ENCODE measurements at regions not wholly inside any gene's neighbourhood (a gene's known extent, or its start where the extent isn't known, plus 50 kb on each side); places are given as distances from the start of the nearest gene placed in this dataset.

DNA sequence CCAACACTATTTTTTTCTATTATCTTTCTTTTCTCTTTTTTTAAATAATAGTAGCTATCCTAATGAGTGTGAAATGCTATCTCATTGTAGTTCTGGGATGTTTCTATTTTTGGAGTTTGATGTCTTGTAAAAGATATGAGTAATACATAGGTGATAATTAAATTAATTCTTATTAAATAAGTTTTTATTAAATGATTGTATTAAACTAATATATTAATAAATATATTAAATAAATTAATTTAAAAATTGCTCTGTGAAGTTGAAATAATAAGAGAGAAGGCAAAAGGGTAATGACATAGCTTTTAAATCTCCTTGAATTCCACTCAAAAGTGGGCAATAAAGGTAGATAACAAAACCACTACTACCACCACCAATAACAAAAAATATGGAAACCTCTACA, 230.2 kb upstream of the SSTR1 start:
- H3K27me3 ChIP-seq (ENCODE audit: control insufficient read depth, insufficient read depth, low read length) = no peaks in the 10 kb centered on the region
- no peaks in the 10 kb centered on the region for H3K36me3 ChIP-seq (ENCODE audit: control insufficient read depth, insufficient read depth, low read length)
- DNase-seq (ENCODE audit: low read depth) = no peak
- no peak overlapping the region for H3K4me3 ChIP-seq (ENCODE audit: low read depth, low read length)
- TF ChIP-seq, protein P1, sequence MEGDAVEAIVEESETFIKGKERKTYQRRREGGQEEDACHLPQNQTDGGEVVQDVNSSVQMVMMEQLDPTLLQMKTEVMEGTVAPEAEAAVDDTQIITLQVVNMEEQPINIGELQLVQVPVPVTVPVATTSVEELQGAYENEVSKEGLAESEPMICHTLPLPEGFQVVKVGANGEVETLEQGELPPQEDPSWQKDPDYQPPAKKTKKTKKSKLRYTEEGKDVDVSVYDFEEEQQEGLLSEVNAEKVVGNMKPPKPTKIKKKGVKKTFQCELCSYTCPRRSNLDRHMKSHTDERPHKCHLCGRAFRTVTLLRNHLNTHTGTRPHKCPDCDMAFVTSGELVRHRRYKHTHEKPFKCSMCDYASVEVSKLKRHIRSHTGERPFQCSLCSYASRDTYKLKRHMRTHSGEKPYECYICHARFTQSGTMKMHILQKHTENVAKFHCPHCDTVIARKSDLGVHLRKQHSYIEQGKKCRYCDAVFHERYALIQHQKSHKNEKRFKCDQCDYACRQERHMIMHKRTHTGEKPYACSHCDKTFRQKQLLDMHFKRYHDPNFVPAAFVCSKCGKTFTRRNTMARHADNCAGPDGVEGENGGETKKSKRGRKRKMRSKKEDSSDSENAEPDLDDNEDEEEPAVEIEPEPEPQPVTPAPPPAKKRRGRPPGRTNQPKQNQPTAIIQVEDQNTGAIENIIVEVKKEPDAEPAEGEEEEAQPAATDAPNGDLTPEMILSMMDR (IDR thresholded peaks at IDR 0.05; ENCODE audit: insufficient read depth, low read length, poor library complexity, severe bottlenecking) = no peak

DNA sequence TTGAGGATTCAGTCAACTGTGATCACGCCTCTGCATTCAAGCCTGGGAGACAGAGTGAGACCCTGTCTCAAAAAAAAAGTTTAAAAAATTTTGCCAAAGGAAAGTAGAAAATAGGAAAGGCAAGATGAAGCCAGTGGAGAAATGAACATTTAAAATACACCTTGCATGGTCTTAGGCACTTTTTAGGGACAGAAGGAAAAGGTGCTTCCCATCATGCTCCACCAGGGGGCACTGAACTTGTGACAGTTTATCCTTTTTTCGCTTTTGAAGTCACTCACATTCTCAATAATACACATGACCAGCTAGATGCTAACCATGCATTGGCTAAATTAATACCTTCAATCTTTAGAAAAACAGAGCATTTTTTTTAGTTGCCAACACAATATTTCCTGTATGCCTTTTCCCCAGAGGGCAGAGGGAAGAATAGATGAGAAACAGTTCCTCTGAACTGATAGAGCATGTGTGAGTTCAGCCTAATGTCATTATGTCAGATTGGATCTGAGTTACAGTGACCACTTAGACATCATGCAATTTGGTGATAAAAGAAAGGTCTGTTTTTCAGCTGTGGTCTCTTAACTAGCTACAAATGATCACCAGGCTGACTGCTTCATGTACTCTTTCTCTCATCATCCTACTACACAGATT, 221.8 kb upstream of the SSTR1 start:
- no peak for DNase-seq (ENCODE audit: low read depth)
- no peaks in the 10 kb centered on the region for H3K36me3 ChIP-seq (ENCODE audit: control insufficient read depth, insufficient read depth, low read length)
- H3K4me3 ChIP-seq (ENCODE audit: low read depth, low read length) = no peak overlapping the region
- no peaks in the 10 kb centered on the region for H3K27me3 ChIP-seq (ENCODE audit: control insufficient read depth, insufficient read depth, low read length)
- TF ChIP-seq, protein P1 (IDR thresholded peaks at IDR 0.05; ENCODE audit: insufficient read depth, low read length, poor library complexity, severe bottlenecking) = peak; percentile 68

DNA sequence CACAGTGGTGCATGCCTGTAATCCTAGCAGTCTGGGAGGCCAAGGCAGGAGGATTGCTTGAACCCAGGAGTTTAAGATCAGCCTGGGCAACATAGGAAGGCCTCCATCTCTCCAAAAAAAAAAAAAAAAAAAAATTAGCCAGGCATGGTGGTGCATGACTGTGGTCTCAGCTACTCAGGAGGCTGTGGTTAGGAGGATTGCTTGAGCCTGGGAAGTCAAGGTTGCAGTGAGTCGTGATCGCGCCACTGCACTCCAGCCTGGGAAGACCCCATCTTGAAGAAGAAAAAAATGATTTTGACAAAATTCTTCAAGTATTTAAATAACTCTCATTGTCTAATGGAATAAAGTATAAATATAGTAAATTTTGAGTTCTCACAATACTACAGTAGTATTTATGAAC, 219.2 kb upstream of the SSTR1 start:
- DNase-seq (ENCODE audit: low read depth) = no peak
- Histone ChIP-seq H3K27me3 (ENCODE audit: control insufficient read depth, insufficient read depth, low read length) (no peaks in the 10 kb centered on the region), H3K4me3 (ENCODE audit: low read depth, low read length) (no peak overlapping the region), H3K36me3 (ENCODE audit: control insufficient read depth, insufficient read depth, low read length) (no peaks in the 10 kb centered on the region)
- TF ChIP-seq, protein P1 (IDR thresholded peaks at IDR 0.05; ENCODE audit: insufficient read depth, low read length, poor library complexity, severe bottlenecking) = no peak

DNA sequence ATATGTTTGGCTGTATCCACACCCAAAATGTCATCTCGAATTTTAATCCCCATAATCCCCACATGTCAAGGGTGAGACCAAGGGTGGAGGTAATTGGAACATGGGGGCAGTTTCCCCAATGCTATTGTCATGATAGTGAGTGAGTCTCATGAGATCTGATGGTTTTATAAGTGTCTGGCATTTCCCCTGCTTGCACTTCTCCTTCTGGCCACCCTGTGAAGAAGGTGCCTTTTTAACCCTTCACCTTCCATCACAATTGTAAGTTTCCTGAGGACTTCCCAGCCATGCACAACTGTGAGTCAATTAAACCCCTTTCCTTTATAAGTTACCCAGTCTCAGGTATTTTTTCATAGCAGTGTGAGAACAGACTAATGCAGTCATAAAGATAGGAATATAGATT, 216.7 kb upstream of the SSTR1 start:
- Histone ChIP-seq H3K4me3 (ENCODE audit: low read depth, low read length) (no peak overlapping the region), H3K27me3 (ENCODE audit: control insufficient read depth, insufficient read depth, low read length) (no peaks in the 10 kb centered on the region), H3K36me3 (ENCODE audit: control insufficient read depth, insufficient read depth, low read length) (no peaks in the 10 kb centered on the region)
- TF ChIP-seq, protein P1 (IDR thresholded peaks at IDR 0.05; ENCODE audit: insufficient read depth, low read length, poor library complexity, severe bottlenecking) = no peak
- DNase-seq (ENCODE audit: low read depth) = no peak

DNA sequence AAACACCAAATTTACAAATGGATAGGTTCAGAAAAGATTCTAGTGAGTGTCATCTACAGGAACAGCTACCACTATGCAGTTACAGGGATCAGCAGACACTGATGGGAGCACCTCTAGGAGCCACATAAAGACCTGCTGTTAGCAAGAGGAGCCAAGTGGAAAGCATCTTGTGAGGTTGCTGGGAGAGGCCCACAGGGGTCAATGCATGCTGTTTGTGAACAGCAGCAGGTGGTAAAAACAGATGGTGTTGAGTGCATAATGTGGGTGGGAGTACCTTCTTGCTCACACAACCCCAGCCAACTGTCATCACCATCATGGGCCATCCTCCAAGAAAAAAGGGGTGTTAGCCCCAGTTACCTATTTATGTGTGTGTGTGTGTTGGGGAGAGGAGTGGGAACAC, 215.2 kb upstream of the SSTR1 start:
- no peaks in the 10 kb centered on the region for H3K36me3 ChIP-seq (ENCODE audit: control insufficient read depth, insufficient read depth, low read length)
- TF ChIP-seq, protein P1 (IDR thresholded peaks at IDR 0.05; ENCODE audit: insufficient read depth, low read length, poor library complexity, severe bottlenecking) = no peak
- no peaks in the 10 kb centered on the region for H3K27me3 ChIP-seq (ENCODE audit: control insufficient read depth, insufficient read depth, low read length)
- DNase-seq (ENCODE audit: low read depth) = no peak
- no peak overlapping the region for H3K4me3 ChIP-seq (ENCODE audit: low read depth, low read length)

DNA sequence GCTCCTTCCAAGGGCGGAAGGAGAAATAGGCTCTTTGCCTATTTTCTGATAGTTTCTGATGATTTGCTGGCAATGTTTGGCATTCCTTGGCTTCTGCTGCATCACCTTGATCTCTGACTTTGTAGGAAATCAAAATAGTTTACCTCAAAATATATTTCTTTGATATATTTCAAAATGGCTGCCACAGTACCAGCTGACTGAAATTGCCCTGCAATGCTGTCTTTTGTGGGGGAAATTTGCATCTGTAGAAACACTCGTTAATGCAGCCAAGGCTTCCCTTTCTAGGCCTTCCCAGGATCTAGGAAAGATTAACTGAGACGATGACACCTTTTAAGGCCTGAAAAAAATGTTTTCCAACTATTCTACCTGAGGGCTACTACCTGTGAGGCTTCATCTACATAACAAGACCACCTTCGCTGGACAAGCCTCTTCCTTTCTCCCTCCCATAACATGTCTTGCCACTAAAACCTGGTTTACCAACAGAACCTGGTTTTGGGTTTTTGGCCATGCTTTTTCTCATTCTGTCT, 212.8 kb upstream of the SSTR1 start:
- H3K27me3 ChIP-seq (ENCODE audit: control insufficient read depth, insufficient read depth, low read length) = no peaks in the 10 kb centered on the region
- TF ChIP-seq, protein P1 (IDR thresholded peaks at IDR 0.05; ENCODE audit: insufficient read depth, low read length, poor library complexity, severe bottlenecking) = no peak
- no peak overlapping the region for H3K4me3 ChIP-seq (ENCODE audit: low read depth, low read length)
- DNase-seq (ENCODE audit: low read depth) = no peak
- no peaks in the 10 kb centered on the region for H3K36me3 ChIP-seq (ENCODE audit: control insufficient read depth, insufficient read depth, low read length)

Data from kidney epithelial cell (primary cell).